Mesothelial cell of epicardium (in vitro differentiated cells): ENCODE measurements at regions not wholly inside any gene's neighbourhood (a gene's known extent, or its start where the extent isn't known, plus 50 kb on each side); places are given as distances from the start of the nearest gene placed in this dataset.

Experiments
- DNase-seq, 2 experiments: peaks; one replicate each; pipeline ENCODE4 v3.0.0; 2021; ENCODE audit warnings: low spot score in 2 of 2; ENCODE audit not compliant: unreplicated experiment in 2 of 2
- H3K27ac Mint-ChIP-seq: 2 replicates; pipeline ENCODE4 v1.8.0; 2021; ENCODE audit warnings: mixed read lengths
- H3K27me3 Mint-ChIP-seq: 2 replicates; pipeline ENCODE4 v1.8.0; 2021; ENCODE audit warnings: low read depth, mixed read lengths
- H3K36me3 Mint-ChIP-seq: 2 replicates; pipeline ENCODE4 v1.8.0; 2021; ENCODE audit warnings: mixed read lengths
- H3K4me1 Mint-ChIP-seq: 2 replicates; pipeline ENCODE4 v1.8.0; 2021; ENCODE audit warnings: mixed read lengths
- H3K4me3 Mint-ChIP-seq: 2 replicates; pipeline ENCODE4 v1.8.0; 2021; ENCODE audit warnings: mild to moderate bottlenecking, moderate library complexity, mixed read lengths
- H3K9me3 Mint-ChIP-seq: 2 replicates; pipeline ENCODE4 v1.8.0; 2021; ENCODE audit warnings: mixed read lengths
- TF ChIP-seq, protein P1 (sequence below): fragments of 200-600 bp; sonication (generic); IDR thresholded peaks from one replicate; pipeline ENCODE4 v1.5.0; 2021; ENCODE audit warnings: antibody characterized with exemption; ENCODE audit not compliant: unreplicated experiment

DNA sequence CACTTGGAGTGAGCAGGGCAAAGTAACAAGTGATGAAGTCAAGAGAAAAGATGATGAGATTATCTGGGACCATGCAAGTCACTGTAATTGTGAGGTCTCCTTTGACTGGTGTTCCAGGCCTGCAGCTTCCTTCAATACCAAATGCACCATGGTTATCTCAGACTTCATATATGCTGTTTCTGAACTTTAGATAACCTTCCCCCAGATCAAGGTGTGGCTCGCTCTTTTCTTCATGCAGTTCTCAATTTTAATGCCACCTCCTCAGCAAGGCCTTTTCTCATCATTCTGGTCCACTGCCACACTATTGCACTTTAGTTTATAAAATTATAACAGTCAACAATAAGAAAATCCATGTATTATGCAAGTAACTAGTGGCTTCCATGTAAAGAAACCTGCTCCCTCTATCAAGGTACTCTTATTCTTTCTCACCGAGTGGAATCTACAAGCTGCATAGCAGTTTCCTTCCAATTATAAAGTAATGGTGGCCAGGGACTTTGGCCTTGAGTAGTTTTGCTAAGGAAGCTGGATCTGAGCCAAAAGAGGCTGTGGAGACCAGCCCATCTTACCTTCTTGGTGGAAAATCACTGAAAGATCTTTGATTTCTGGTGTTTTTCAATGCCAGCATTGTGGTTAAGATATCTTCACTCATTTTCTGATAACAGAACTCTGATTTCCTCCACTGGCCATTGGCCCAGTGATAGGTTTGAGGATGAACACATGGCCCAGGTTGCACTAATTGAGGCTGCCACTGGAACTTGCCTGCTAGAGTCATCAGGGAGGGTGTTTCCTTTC, 113.6 kb downstream of the KCNE4 start:
- Mint-ChIP-seq H3K9me3 (peaks cover 9% of the 10 kb centered on the region), H3K4me1 (peaks cover 3% of the 10 kb centered on the region), H3K27me3 (peaks cover 11% of the 10 kb centered on the region), H3K4me3 (no peak overlapping the region), H3K27ac (no peak overlapping the region), H3K36me3 (peaks cover 2% of the 10 kb centered on the region)
- no peak for DNase-seq
- TF ChIP-seq, protein P1, sequence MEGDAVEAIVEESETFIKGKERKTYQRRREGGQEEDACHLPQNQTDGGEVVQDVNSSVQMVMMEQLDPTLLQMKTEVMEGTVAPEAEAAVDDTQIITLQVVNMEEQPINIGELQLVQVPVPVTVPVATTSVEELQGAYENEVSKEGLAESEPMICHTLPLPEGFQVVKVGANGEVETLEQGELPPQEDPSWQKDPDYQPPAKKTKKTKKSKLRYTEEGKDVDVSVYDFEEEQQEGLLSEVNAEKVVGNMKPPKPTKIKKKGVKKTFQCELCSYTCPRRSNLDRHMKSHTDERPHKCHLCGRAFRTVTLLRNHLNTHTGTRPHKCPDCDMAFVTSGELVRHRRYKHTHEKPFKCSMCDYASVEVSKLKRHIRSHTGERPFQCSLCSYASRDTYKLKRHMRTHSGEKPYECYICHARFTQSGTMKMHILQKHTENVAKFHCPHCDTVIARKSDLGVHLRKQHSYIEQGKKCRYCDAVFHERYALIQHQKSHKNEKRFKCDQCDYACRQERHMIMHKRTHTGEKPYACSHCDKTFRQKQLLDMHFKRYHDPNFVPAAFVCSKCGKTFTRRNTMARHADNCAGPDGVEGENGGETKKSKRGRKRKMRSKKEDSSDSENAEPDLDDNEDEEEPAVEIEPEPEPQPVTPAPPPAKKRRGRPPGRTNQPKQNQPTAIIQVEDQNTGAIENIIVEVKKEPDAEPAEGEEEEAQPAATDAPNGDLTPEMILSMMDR = no peak

DNA sequence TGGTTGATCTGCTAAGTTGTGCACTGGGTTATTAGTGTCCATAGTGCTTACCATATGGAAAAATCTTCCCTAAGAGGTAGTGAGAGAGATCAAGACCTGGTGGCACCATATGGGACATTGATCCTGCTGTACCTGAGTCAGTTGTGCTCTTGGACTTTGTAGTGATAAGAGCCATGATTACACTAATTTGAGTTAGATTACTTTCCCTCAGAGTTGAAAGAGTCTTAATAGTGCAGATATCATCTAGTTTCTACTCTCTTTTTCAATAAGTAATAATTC, 114.2 kb downstream of the KCNE4 start:
- DNase-seq = no peak
- TF ChIP-seq, protein P1 = no peak
- H3K27me3 Mint-ChIP-seq = peaks cover 13% of the 10 kb centered on the region
- no peak overlapping the region for H3K4me3 Mint-ChIP-seq
- H3K27ac Mint-ChIP-seq = no peak overlapping the region
- peaks cover 2% of the 10 kb centered on the region for H3K36me3 Mint-ChIP-seq
- H3K4me1 Mint-ChIP-seq = peaks cover 3% of the 10 kb centered on the region
- H3K9me3 Mint-ChIP-seq = peaks cover 9% of the 10 kb centered on the region

DNA sequence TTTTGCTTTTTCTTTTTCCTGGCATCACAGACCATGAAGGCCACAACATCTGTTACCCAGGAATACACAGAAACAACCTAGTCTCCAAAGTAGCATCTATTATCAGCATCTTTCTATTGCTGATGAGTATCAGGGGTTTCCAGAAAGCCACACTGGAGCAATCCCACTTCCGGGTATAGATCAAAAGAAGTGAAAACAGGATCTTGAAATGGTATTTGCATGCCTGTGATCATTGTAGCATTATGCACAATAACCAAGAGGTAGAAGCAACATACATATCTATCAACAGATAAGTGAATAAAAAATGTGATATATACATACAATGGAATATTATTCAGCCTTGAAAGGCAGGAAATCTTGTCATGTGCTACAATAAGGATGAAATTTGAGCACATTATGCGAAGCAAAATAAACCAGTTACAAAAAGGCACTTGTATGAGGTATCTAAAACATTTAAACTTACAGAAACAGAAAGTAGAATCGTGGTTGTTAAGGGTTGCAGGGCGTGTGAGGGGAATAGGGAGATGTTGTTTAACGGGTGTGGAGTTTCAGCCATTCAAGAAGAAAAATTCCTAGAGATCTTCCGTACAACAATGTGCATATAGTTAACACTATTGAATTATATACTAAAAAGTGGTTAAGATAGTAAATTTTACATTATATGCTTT, 115.1 kb downstream of the KCNE4 start:
- Mint-ChIP-seq H3K4me3 (no peak overlapping the region), H3K27ac (no peak overlapping the region), H3K9me3 (peaks cover 9% of the 10 kb centered on the region), H3K36me3 (peaks cover 2% of the 10 kb centered on the region), H3K4me1 (peaks cover 3% of the 10 kb centered on the region), H3K27me3 (peaks cover 13% of the 10 kb centered on the region)
- TF ChIP-seq, protein P1 = no peak
- DNase-seq = no peak

DNA sequence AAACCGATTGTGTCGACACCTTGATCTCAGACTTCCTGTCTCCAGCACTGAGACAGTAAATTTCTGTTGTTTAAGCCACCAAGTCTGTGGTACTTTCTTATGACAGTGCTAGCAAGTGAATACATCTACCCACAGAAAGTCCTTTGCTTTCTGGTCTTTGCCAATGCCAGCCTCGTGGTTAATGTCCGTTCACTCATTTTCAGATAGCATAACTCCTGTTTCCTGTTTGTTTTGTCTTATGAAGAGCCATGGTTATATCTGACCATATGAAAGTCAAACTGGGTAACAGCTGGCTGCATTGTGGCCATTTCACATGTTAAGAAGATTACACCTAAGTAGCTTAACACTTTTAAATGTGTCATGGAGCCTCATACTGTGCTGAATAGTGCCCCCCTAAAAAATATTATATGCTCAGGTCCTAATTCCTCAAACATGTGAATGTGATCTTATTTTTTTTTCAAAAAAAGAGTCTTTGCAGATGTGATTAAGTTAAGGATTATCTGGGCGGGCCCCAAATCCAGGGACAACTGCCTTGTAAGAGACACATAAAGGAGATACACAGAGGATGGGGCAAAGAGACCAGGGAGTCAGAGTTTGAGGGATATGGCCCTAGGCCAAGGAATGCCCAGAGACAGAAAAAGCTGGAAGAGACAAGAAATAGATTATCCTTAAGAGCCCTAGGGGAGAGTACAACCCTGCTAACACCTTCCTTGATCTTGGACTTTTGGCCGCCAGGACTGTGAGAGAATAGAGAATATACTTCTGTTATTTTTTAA, 118.0 kb downstream of the KCNE4 start:
- peaks cover 9% of the 10 kb centered on the region for H3K9me3 Mint-ChIP-seq
- peaks cover 19% of the 10 kb centered on the region for H3K27me3 Mint-ChIP-seq
- no peak for DNase-seq
- H3K4me3 Mint-ChIP-seq = no peak overlapping the region
- TF ChIP-seq, protein P1 = no peak
- no peak overlapping the region for H3K27ac Mint-ChIP-seq
- H3K36me3 Mint-ChIP-seq = peaks cover 2% of the 10 kb centered on the region
- H3K4me1 Mint-ChIP-seq = peaks cover 4% of the 10 kb centered on the region

DNA sequence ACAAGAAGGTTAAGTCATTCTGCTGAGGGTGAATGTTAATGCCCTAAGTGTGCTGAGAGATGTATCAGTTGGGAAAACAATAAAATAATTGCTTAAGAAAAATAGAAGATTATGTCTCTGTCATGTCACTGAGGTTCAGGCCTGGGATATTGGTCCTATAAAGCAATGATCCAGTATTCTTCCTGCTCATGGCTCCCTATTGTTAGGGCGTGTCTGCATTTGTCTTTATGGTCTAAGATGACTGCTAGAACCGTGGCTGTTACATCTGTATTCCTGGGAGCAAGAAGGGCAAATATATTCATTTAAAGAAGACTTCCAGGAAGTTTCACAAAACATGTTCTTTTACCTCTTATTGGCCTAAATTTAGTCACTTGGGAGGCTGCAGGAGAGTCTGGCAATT, 125.0 kb downstream of the KCNE4 start:
- no peak for DNase-seq
- no peak overlapping the region for H3K27ac Mint-ChIP-seq
- peaks cover 12% of the 10 kb centered on the region for H3K27me3 Mint-ChIP-seq
- H3K9me3 Mint-ChIP-seq = no peaks in the 10 kb centered on the region
- H3K4me1 Mint-ChIP-seq = peaks cover 10% of the 10 kb centered on the region
- no peaks in the 10 kb centered on the region for H3K36me3 Mint-ChIP-seq
- no peak overlapping the region for H3K4me3 Mint-ChIP-seq
- TF ChIP-seq, protein P1 = no peak
